ENCODE measurements at regions not wholly inside any gene's neighbourhood (a gene's known extent, or its start where the extent isn't known, plus 50 kb on each side); places are given as distances from the start of the nearest gene placed in this dataset.

GRCh38 chr4:20625426-20625825, 74.8 kb upstream of the PACRGL start:
- Histone ChIP-seq H3K4me1 (ENCODE audit: control insufficient read depth, insufficient read depth, low read length) (no peaks in the 10 kb centered on the region), H3K36me3 (ENCODE audit: control insufficient read depth, insufficient read depth, low read length) (no peaks in the 10 kb centered on the region), H3K4me3 (ENCODE audit: low read depth in 2 of 2, low read length in 2 of 2) (no peak overlapping the region), H3K27ac (ENCODE audit: low read length) (no peak overlapping the region), H3K9me3 (ENCODE audit: control insufficient read depth, insufficient read depth, low read depth, low read length) (no peaks in the 10 kb centered on the region), H3K27me3 (ENCODE audit: control insufficient read depth, insufficient read depth, low read length) (no peaks in the 10 kb centered on the region; the same call in 1 of the 2 replicates)
- ATAC-seq (no peak), DNase-seq (ENCODE audit: low read depth, low spot score) (no peak)
- CTCF ChIA-PET: no interaction called here
- POLR2A ChIA-PET: no interaction called here
- TF ChIP-seq REST (IDR thresholded peaks at IDR 0.05; ENCODE audit: insufficient read depth in 1 of 2, low read depth in 2 of 2, low read length in 1 of 2) (no peak), TCF7L2 (IDR thresholded peaks at IDR 0.05; ENCODE audit: low read depth, low read length) (no peak), SIN3A (IDR thresholded peaks at IDR 0.05; ENCODE audit: borderline replicate concordance, insufficient read depth, low read depth, low read length) (no peak), CTCF (IDR thresholded peaks at IDR 0.05) (no peak)
- no TSS peak for BruUV-seq (replicated peaks)
- in situ Hi-C loops (cut with HindIII; ENCODE audit: low pct_unique_long_range_greater_than_20kb, low sequenced_read_pairs): no loop called here
- intact Hi-C loops (cut with micrococcal nuclease; ENCODE audit: unreplicated experiment): no loop called here

GRCh38 chr4:20626326-20627005, 73.8 kb upstream of the PACRGL start:
- TF ChIP-seq POLR2AphosphoS5 (IDR thresholded peaks at IDR 0.05; ENCODE audit: low read depth, low read length) (no peak), SIN3A (IDR thresholded peaks at IDR 0.05; ENCODE audit: borderline replicate concordance, insufficient read depth, low read depth, low read length) (no peak), REST (IDR thresholded peaks at IDR 0.05; ENCODE audit: insufficient read depth in 1 of 2, low read depth in 2 of 2, low read length in 1 of 2) (no peak), CTCF (IDR thresholded peaks at IDR 0.05) (no peak), TCF7L2 (IDR thresholded peaks at IDR 0.05; ENCODE audit: low read depth, low read length) (no peak)
- H3K27me3 ChIP-seq (ENCODE audit: control insufficient read depth, insufficient read depth, low read length): no peaks in the 10 kb centered on the region; the same call in 1 of the 2 replicates
- ChIA-PET POLR2A (no interaction called here), CTCF (no interaction called here)
- ATAC-seq (no peak), DNase-seq (ENCODE audit: low read depth, low spot score) (no peak)
- H3K4me3 ChIP-seq (ENCODE audit: low read depth in 2 of 2, low read length in 2 of 2): no peak overlapping the region
- intact Hi-C loops (cut with micrococcal nuclease; ENCODE audit: unreplicated experiment) (no loop called here), in situ Hi-C loops (cut with HindIII; ENCODE audit: low pct_unique_long_range_greater_than_20kb, low sequenced_read_pairs) (no loop called here)
- no peaks in the 10 kb centered on the region for H3K36me3 ChIP-seq (ENCODE audit: control insufficient read depth, insufficient read depth, low read length)
- no TSS peak for BruUV-seq (replicated peaks)
- H3K4me1 ChIP-seq (ENCODE audit: control insufficient read depth, insufficient read depth, low read length): no peaks in the 10 kb centered on the region
- H3K9me3 ChIP-seq (ENCODE audit: control insufficient read depth, insufficient read depth, low read depth, low read length): no peaks in the 10 kb centered on the region
- no peak overlapping the region for H3K27ac ChIP-seq (ENCODE audit: low read length)
